OCI-LY7 (cell line): ENCODE measurements at regions not wholly inside any gene's neighbourhood (a gene's known extent, or its start where the extent isn't known, plus 50 kb on each side); places are given as distances from the start of the nearest gene placed in this dataset.

Experiments
- BruUV-seq: library from RNA; stranded (reverse); fragments of 400-500 nt; replicated peaks from 2 replicates; lab custom pipeline; 2021; lab: Mats Ljungman, UMichigan
- CTCF ChIA-PET: fragments of 300-600 bp; sonication (Branson Sonifier 250); formaldehyde crosslinking; loops from one replicate; lab custom pipeline; 2022; ENCODE audit warnings: antibody characterized with exemption; ENCODE audit not compliant: unreplicated experiment; lab: Charles Lee
- POLR2A ChIA-PET: fragments of 300-600 bp; sonication (Branson Sonifier 250); formaldehyde crosslinking; loops from one replicate; lab custom pipeline; 2022; ENCODE audit warnings: antibody characterized with exemption; lab: Charles Lee
- DNase-seq: peaks from one replicate; pipeline ENCODE4 v3.0.0-alpha.2; 2015; ENCODE audit warnings: low spot score
- H2AFZ ChIP-seq: fragments of 200-600 bp; sonication (generic), shearing (Covaris generic); 2 replicates; pipeline ENCODE4 v1.6.1; 2014; ENCODE audit warnings: mild to moderate bottlenecking, antibody characterized with exemption, low read length, moderate library complexity
- H3K27ac ChIP-seq: fragments of 200-600 bp; sonication (generic); 2 replicates; pipeline ENCODE4 v1.5.1; 2014; ENCODE audit warnings: mixed run types, low read depth, mild to moderate bottlenecking, moderate library complexity, low read length, inconsistent platforms; ENCODE audit not compliant: poor library complexity, severe bottlenecking
- H3K36me3 ChIP-seq: fragments of 200-600 bp; sonication (generic); 2 replicates; pipeline ENCODE4 v1.6.1; 2014; ENCODE audit warnings: mild to moderate bottlenecking, antibody characterized with exemption, low read length, moderate library complexity, mixed read lengths; ENCODE audit not compliant: insufficient read depth
- H3K4me1 ChIP-seq: fragments of 200-600 bp; sonication (generic); 2 replicates; pipeline ENCODE4 v1.5.1; 2014; ENCODE audit warnings: mild to moderate bottlenecking, low read length; ENCODE audit not compliant: insufficient read depth, poor library complexity, severe bottlenecking
- H3K4me2 ChIP-seq: fragments of 200-600 bp; sonication (generic); 2 replicates; pipeline ENCODE4 v1.6.1; 2014; ENCODE audit warnings: mild to moderate bottlenecking, low read length
- H3K4me3 ChIP-seq: fragments of 200-600 bp; sonication (generic); 2 replicates; pipeline ENCODE4 v1.5.1; 2014; ENCODE audit warnings: mild to moderate bottlenecking, low read depth, low read length; ENCODE audit not compliant: poor library complexity, severe bottlenecking
- H3K79me2 ChIP-seq: fragments of 200-600 bp; sonication (generic); 2 replicates; pipeline ENCODE4 v1.6.1; 2016; ENCODE audit warnings: low read depth, mild to moderate bottlenecking, low read length, moderate library complexity, mixed read lengths; ENCODE audit not compliant: insufficient read depth
- H3K9me2 ChIP-seq: fragments of 200-600 bp; sonication (generic); 2 replicates; pipeline ENCODE4 v1.6.1; 2016; ENCODE audit warnings: mild to moderate bottlenecking, low read length, mixed read lengths; ENCODE audit not compliant: insufficient read depth
- H3K9me3 ChIP-seq: fragments of 200-600 bp; sonication (generic); 2 replicates; pipeline ENCODE4 v1.6.1; 2014; ENCODE audit warnings: mild to moderate bottlenecking, mixed run types, low read length, mixed read lengths
- H4K20me1 ChIP-seq: fragments of 200-600 bp; sonication (generic); 2 replicates; pipeline ENCODE4 v1.6.1; 2014; ENCODE audit warnings: mild to moderate bottlenecking, antibody characterized with exemption, low read length, moderate library complexity, mixed read lengths; ENCODE audit not compliant: insufficient read depth
- CTCF ChIP-seq: fragments of 200-600 bp; sonication (generic); conservative IDR thresholded peaks from 2 replicates; pipeline ENCODE4 v1.5.1; 2014; ENCODE audit warnings: mild to moderate bottlenecking, antibody characterized with exemption, low read length, moderate library complexity, mixed read lengths
- EZH2phosphoT487 ChIP-seq: fragments of 200-600 bp; sonication (generic); IDR thresholded peaks from 2 replicates; pipeline ENCODE4 v1.6.1; 2018; ENCODE audit warnings: low read depth, borderline replicate concordance, mild to moderate bottlenecking, mixed run types, antibody characterized with exemption, low read length, moderate library complexity, mixed read lengths
- intact Hi-C: fragments of 100-400 bp; cut with micrococcal nuclease; formaldehyde crosslinking; loops from one replicate; pipeline ENCODE4 v1.10.0; 2022; ENCODE audit not compliant: unreplicated experiment

GRCh38 chr6:134816300-134816699 is 133.6 kb downstream of the ALDH8A1 start:
- POLR2A ChIA-PET = no interaction called here
- no peak for DNase-seq
- CTCF ChIA-PET = interaction anchor here (0.8 kb wide), 1 partner anchor 21 kb away, joined by 3 read pairs; no protein-coding TSS in a partner anchor
- no peak overlapping the region for H2AFZ ChIP-seq
- no peaks in the 10 kb centered on the region for H3K79me2 ChIP-seq
- H3K4me2 ChIP-seq = no peak overlapping the region
- no peak overlapping the region for H3K4me3 ChIP-seq
- H3K4me1 ChIP-seq = no peaks in the 10 kb centered on the region
- BruUV-seq = no TSS peak
- no peaks in the 10 kb centered on the region for H3K9me2 ChIP-seq
- intact Hi-C loops = no loop called here
- no peaks in the 10 kb centered on the region for H3K36me3 ChIP-seq
- TF ChIP-seq CTCF (no peak), EZH2phosphoT487 (no peak)
- no peak overlapping the region for H3K27ac ChIP-seq
- no peaks in the 10 kb centered on the region for H3K9me3 ChIP-seq
- no peaks in the 10 kb centered on the region for H4K20me1 ChIP-seq

GRCh38 chr6:134814076-134814695 is 135.7 kb downstream of the ALDH8A1 start:
- no peak overlapping the region for H3K4me3 ChIP-seq
- ChIA-PET CTCF (no interaction called here), POLR2A (interaction anchor here (0.5 to 0.6 kb wide), 2 partner anchors 11 to 665 kb away, joined by 3 read pairs; no protein-coding TSS in a partner anchor)
- no peaks in the 10 kb centered on the region for H4K20me1 ChIP-seq
- intact Hi-C loops = no loop called here
- no peaks in the 10 kb centered on the region for H3K9me3 ChIP-seq
- H3K4me2 ChIP-seq = no peak overlapping the region
- H3K4me1 ChIP-seq = no peaks in the 10 kb centered on the region
- no TSS peak for BruUV-seq
- no peaks in the 10 kb centered on the region for H3K36me3 ChIP-seq
- no peak for DNase-seq
- no peak overlapping the region for H3K27ac ChIP-seq
- no peaks in the 10 kb centered on the region for H3K79me2 ChIP-seq
- H2AFZ ChIP-seq = no peak overlapping the region
- H3K9me2 ChIP-seq = no peaks in the 10 kb centered on the region
- TF ChIP-seq CTCF (no peak), EZH2phosphoT487 (no peak)

GRCh38 chr6:134813146-134813545 is 136.8 kb downstream of the ALDH8A1 start:
- no peak for DNase-seq
- BruUV-seq = no TSS peak
- Histone ChIP-seq H3K27ac (no peak overlapping the region), H3K9me3 (no peaks in the 10 kb centered on the region), H4K20me1 (no peaks in the 10 kb centered on the region), H2AFZ (no peak overlapping the region), H3K4me1 (no peaks in the 10 kb centered on the region), H3K36me3 (no peaks in the 10 kb centered on the region), H3K79me2 (no peaks in the 10 kb centered on the region), H3K9me2 (no peaks in the 10 kb centered on the region), H3K4me3 (no peak overlapping the region), H3K4me2 (no peak overlapping the region)
- ChIA-PET CTCF (no interaction called here), POLR2A (interaction anchor here (0.6 kb wide), 1 partner anchor 117 kb away, joined by 4 read pairs; no protein-coding TSS in a partner anchor)
- intact Hi-C loops = no loop called here
- TF ChIP-seq EZH2phosphoT487 (no peak), CTCF (no peak)
